ENCODE measurements at regions not wholly inside any gene's neighbourhood (a gene's known extent, or its start where the extent isn't known, plus 50 kb on each side); places are given as distances from the start of the nearest gene placed in this dataset.

GRCh38 chr15:38896647-38897046, 332.0 kb upstream of the RASGRP1 start:
- H3K27ac Mint-ChIP-seq: no peak overlapping the region
- no peaks in the 10 kb centered on the region for H3K4me1 Mint-ChIP-seq
- DNase-seq (no peak), ATAC-seq (no peak)
- peaks cover 20% of the 10 kb centered on the region for H3K27me3 Mint-ChIP-seq
- H3K36me3 Mint-ChIP-seq (ENCODE audit: low read depth): peaks cover 6% of the 10 kb centered on the region
- no peak overlapping the region for H3K4me3 Mint-ChIP-seq
- H3K9me3 ChIP-seq (ENCODE audit: control insufficient read depth, low read length, poor library complexity, severe bottlenecking): no peaks in the 10 kb centered on the region

- H3K27ac Mint-ChIP-seq: no peak overlapping the region
- no peak for ATAC-seq
- H3K27me3 Mint-ChIP-seq: peaks cover 23% of the 10 kb centered on the region
- DNase-seq: no peak
- H3K4me3 Mint-ChIP-seq: no peak overlapping the region
- no peaks in the 10 kb centered on the region for H3K4me1 Mint-ChIP-seq
- H3K9me3 ChIP-seq (ENCODE audit: control insufficient read depth, low read length, poor library complexity, severe bottlenecking): no peaks in the 10 kb centered on the region
- H3K36me3 Mint-ChIP-seq (ENCODE audit: low read depth): peaks cover 3% of the 10 kb centered on the region
These were observed 332.9 kb upstream of the RASGRP1 start for GRCh38 chr15:38897551-38897950.

- H3K4me3 Mint-ChIP-seq: no peak overlapping the region
- H3K27me3 Mint-ChIP-seq: peaks cover 22% of the 10 kb centered on the region
- H3K36me3 Mint-ChIP-seq (ENCODE audit: low read depth): peaks cover 3% of the 10 kb centered on the region
- no peaks in the 10 kb centered on the region for H3K4me1 Mint-ChIP-seq
- no peak for ATAC-seq
- H3K27ac Mint-ChIP-seq: no peak overlapping the region
- H3K9me3 ChIP-seq (ENCODE audit: control insufficient read depth, low read length, poor library complexity, severe bottlenecking): no peaks in the 10 kb centered on the region
- no peak for DNase-seq
These were observed 333.6 kb upstream of the RASGRP1 start for GRCh38 chr15:38898236-38898635.

GRCh38 chr15:38899300-38899699, 334.7 kb upstream of the RASGRP1 start:
- ATAC-seq: no peak
- H3K36me3 Mint-ChIP-seq (ENCODE audit: low read depth): peaks cover 3% of the 10 kb centered on the region
- H3K9me3 ChIP-seq (ENCODE audit: control insufficient read depth, low read length, poor library complexity, severe bottlenecking): no peaks in the 10 kb centered on the region
- H3K4me3 Mint-ChIP-seq: no peak overlapping the region
- H3K27ac Mint-ChIP-seq: no peak overlapping the region
- peaks cover 12% of the 10 kb centered on the region for H3K27me3 Mint-ChIP-seq
- no peak for DNase-seq
- no peaks in the 10 kb centered on the region for H3K4me1 Mint-ChIP-seq

GRCh38 chr15:38904298-38904697, 339.7 kb upstream of the RASGRP1 start:
- H3K4me3 Mint-ChIP-seq: no peak overlapping the region
- H3K27me3 Mint-ChIP-seq: peaks cover 8% of the 10 kb centered on the region
- no peak for ATAC-seq
- DNase-seq: no peak
- no peak overlapping the region for H3K27ac Mint-ChIP-seq
- no peaks in the 10 kb centered on the region for H3K4me1 Mint-ChIP-seq
- no peaks in the 10 kb centered on the region for H3K9me3 ChIP-seq (ENCODE audit: control insufficient read depth, low read length, poor library complexity, severe bottlenecking)
- peaks cover 3% of the 10 kb centered on the region for H3K36me3 Mint-ChIP-seq (ENCODE audit: low read depth)

DNA sequence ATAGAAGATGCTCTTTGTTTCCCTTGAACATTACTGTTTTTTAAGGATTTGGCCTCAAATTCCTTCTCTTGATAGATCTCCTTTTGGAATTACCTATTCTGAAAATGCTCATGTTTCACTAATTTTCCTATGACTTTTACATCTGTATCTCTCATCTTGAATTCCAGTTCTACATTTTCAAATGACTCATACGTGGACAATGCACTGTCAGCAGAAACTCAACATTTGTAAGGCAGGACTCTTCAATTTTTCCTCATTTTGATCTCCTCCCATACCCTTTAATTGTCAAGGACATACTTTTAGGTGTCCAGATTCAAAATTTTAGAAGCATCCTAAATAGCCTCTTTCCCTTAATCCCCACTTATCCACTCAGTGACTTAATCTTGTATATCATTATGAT, 341.0 kb upstream of the RASGRP1 start:
- ATAC-seq (no peak), DNase-seq (no peak)
- H3K27me3 Mint-ChIP-seq: peaks cover 8% of the 10 kb centered on the region
- H3K9me3 ChIP-seq (ENCODE audit: control insufficient read depth, low read length, poor library complexity, severe bottlenecking): no peaks in the 10 kb centered on the region
- H3K36me3 Mint-ChIP-seq (ENCODE audit: low read depth): no peaks in the 10 kb centered on the region
- no peak overlapping the region for H3K4me3 Mint-ChIP-seq
- no peak overlapping the region for H3K27ac Mint-ChIP-seq
- H3K4me1 Mint-ChIP-seq: no peaks in the 10 kb centered on the region

GRCh38 chr15:38920966-38921365, 356.4 kb upstream of the RASGRP1 start:
- Mint-ChIP-seq H3K4me1 (no peaks in the 10 kb centered on the region), H3K36me3 (ENCODE audit: low read depth) (no peaks in the 10 kb centered on the region), H3K4me3 (no peak overlapping the region), H3K27ac (no peak overlapping the region), H3K27me3 (peaks cover 9% of the 10 kb centered on the region)
- no peak for ATAC-seq
- no peaks in the 10 kb centered on the region for H3K9me3 ChIP-seq (ENCODE audit: control insufficient read depth, low read length, poor library complexity, severe bottlenecking)
- no peak for DNase-seq

DNA sequence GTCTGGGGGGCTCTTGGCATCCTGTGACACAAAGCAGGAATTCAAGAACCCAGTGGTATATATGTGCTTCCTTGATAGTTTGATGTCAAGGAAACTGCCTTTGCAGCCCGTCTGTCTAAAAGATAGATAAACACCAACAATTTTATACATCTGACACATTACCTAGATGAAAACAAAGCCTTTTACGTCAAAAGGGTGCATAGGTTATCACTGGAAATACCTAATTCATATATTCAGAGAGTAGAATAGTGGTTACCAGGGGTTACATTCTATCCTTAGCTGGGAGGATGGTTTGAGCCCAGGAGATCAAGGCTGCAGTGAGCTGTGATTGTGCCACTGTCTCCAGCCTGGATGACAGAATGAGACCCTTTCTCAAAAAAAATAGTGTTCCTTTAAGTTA, 356.9 kb upstream of the RASGRP1 start:
- no peaks in the 10 kb centered on the region for H3K9me3 ChIP-seq (ENCODE audit: control insufficient read depth, low read length, poor library complexity, severe bottlenecking)
- peaks cover 6% of the 10 kb centered on the region for H3K27me3 Mint-ChIP-seq
- no peak overlapping the region for H3K4me3 Mint-ChIP-seq
- no peaks in the 10 kb centered on the region for H3K4me1 Mint-ChIP-seq
- ATAC-seq (no peak), DNase-seq (no peak)
- H3K36me3 Mint-ChIP-seq (ENCODE audit: low read depth): no peaks in the 10 kb centered on the region
- H3K27ac Mint-ChIP-seq: no peak overlapping the region

DNA sequence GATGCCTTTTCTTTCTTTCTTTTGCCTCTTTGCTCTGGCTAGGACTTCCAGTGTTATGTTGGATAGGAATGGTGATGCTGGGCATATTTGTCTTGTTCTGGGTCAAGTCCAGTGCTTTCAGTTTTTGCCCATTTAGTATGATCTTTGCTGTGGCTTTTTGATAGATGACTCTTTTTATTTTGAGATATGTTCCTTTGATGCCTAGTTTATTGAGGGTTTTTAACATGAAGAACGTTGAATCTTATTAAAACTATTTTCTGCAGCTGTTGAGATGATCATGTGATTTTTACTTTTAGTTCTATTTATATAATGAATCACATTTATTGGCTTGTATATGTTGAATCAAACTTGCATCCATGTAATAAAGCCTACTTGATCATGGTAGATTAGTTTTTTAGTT, 363.8 kb upstream of the RASGRP1 start:
- H3K9me3 ChIP-seq (ENCODE audit: control insufficient read depth, low read length, poor library complexity, severe bottlenecking): no peaks in the 10 kb centered on the region
- no peak for ATAC-seq
- Mint-ChIP-seq H3K4me3 (no peak overlapping the region), H3K4me1 (no peaks in the 10 kb centered on the region), H3K27me3 (peaks cover 6% of the 10 kb centered on the region), H3K36me3 (ENCODE audit: low read depth) (no peaks in the 10 kb centered on the region), H3K27ac (no peak overlapping the region)
- DNase-seq: no peak

DNA sequence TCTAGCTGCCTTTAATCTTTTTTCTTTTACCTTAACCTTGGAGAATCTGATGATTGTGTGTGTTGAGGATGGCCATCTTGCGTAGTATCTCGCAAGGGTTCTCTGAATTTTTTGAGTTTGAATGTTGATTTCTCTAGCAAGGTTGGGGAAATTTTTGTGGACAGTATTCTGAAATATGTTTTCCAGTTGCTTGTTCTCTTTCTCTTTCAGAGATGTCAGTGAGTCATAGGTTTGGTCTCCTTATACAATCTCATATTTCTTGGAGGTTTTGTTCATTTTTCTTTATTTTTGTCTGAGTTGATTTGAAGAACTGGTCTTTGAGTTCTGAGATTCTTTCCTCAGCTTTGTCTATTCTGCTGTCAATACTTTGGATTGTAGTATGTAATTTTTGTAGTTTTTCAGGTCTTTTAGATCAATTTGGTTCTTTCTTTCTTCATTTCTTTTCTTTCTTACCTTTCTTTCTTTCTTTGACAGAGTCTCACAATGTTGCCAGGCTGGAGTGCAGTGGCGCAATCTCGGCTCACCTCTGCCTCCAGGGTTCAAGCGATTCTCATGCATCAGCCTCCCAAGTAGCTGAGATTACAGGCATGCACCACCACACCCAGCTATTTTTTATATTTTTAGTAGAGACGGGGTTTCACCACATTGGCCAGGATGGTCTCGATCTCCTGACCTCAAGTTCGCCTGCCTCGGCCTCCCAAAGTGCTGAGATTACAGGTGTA, 366.4 kb upstream of the RASGRP1 start:
- H3K4me3 Mint-ChIP-seq: no peak overlapping the region
- H3K27ac Mint-ChIP-seq: no peak overlapping the region

DNA sequence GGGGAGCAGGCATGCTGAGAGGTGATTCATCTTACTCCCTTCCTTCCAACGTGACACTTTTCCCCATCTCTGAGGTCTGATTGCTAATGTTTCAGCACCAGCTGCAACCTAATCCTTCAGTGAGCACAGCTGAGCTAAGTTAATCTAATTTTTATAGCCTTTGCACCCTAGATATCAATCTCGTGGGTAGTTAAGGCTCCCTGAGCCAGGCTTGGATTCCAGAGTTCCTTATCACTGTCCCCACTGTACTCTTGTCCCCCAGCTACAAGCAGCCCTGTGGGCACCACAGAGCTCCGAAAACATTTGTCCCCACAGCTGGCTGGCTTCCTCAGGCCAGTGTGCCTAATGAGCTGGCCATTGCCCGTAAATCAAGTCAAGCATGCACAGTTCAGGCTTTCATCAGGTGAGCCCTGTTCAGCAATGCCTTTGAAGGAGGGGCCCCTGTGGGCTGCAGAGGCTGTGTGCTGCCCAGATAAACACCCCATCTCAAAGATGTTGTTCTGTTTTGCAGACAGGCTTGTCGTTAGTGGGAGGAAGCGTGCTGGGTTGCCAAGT, 376.9 kb upstream of the RASGRP1 start:
- no peak for DNase-seq
- Mint-ChIP-seq H3K4me3 (no peak overlapping the region), H3K27ac (no peak overlapping the region), H3K36me3 (ENCODE audit: low read depth) (no peaks in the 10 kb centered on the region), H3K4me1 (no peaks in the 10 kb centered on the region), H3K27me3 (peaks cover 54% of the 10 kb centered on the region)
- no peaks in the 10 kb centered on the region for H3K9me3 ChIP-seq (ENCODE audit: control insufficient read depth, low read length, poor library complexity, severe bottlenecking)
- no peak for ATAC-seq

More for the DNA sequence above, 366.4 kb upstream of the RASGRP1 start:
- Mint-ChIP-seq H3K27me3 (peaks cover 8% of the 10 kb centered on the region), H3K4me1 (no peaks in the 10 kb centered on the region), H3K36me3 (ENCODE audit: low read depth) (no peaks in the 10 kb centered on the region)
- DNase-seq: no peak
- H3K9me3 ChIP-seq (ENCODE audit: control insufficient read depth, low read length, poor library complexity, severe bottlenecking): no peaks in the 10 kb centered on the region
- ATAC-seq: no peak

- no peak for ATAC-seq
- Mint-ChIP-seq H3K4me1 (no peaks in the 10 kb centered on the region), H3K27me3 (peaks cover 47% of the 10 kb centered on the region), H3K36me3 (ENCODE audit: low read depth) (no peaks in the 10 kb centered on the region), H3K27ac (no peak overlapping the region), H3K4me3 (no peak overlapping the region)
- DNase-seq: no peak
- no peaks in the 10 kb centered on the region for H3K9me3 ChIP-seq (ENCODE audit: control insufficient read depth, low read length, poor library complexity, severe bottlenecking)
These were observed 379.9 kb upstream of the RASGRP1 start for GRCh38 chr15:38944536-38944935.

- ATAC-seq (no peak), DNase-seq (no peak)
- no peaks in the 10 kb centered on the region for H3K36me3 Mint-ChIP-seq (ENCODE audit: low read depth)
- H3K27ac Mint-ChIP-seq: no peak overlapping the region
- H3K9me3 ChIP-seq (ENCODE audit: control insufficient read depth, low read length, poor library complexity, severe bottlenecking): no peaks in the 10 kb centered on the region
- no peaks in the 10 kb centered on the region for H3K4me1 Mint-ChIP-seq
- H3K4me3 Mint-ChIP-seq: no peak overlapping the region
- peaks cover 40% of the 10 kb centered on the region for H3K27me3 Mint-ChIP-seq
These were observed 381.1 kb upstream of the RASGRP1 start for GRCh38 chr15:38945551-38946298.
